PC-9 (cell line): ENCODE measurements at regions not wholly inside any gene's neighbourhood (a gene's known extent, or its start where the extent isn't known, plus 50 kb on each side); places are given as distances from the start of the nearest gene placed in this dataset.

Source experiments
- CTCF ChIP-seq: fragments of 200-600 bp; sonication (generic); conservative IDR thresholded peaks from 2 replicates; pipeline ENCODE4 v1.6.1; 2017; ENCODE audit warnings: mixed run types, antibody characterized with exemption, mild to moderate bottlenecking, moderate library complexity
- EZH2 ChIP-seq: fragments of 200-600 bp; sonication (generic); IDR thresholded peaks from 2 replicates; pipeline ENCODE4 v1.8.0; 2017; ENCODE audit warnings: antibody characterized with exemption, low read depth

GRCh38 chr4:104064646-104065577 is 345.1 kb upstream of the TACR3 start:
- TF ChIP-seq EZH2 (no peak), CTCF (peak; percentile 61)
